AG09319 (cell line): ENCODE measurements at regions not wholly inside any gene's neighbourhood (a gene's known extent, or its start where the extent isn't known, plus 50 kb on each side); places are given as distances from the start of the nearest gene placed in this dataset.

ENCODE experiments used
- DNase-seq: peaks from one replicate; pipeline ENCODE4 v3.0.0-alpha.2; 2010; ENCODE audit warnings: low read depth; ENCODE audit errors: extremely low read depth
- CTCF ChIP-seq: IDR thresholded peaks from 2 replicates; pipeline ENCODE4 v1.5.1; 2011; ENCODE audit warnings: low read depth, mild to moderate bottlenecking, inconsistent platforms, low read length, moderate library complexity

- DNase-seq: no peak
- TF ChIP-seq CTCF: no peak
Measured at GRCh38 chr1:88540255-88540654, 143.8 kb upstream of the PKN2 start.

GRCh38 chr1:88541596-88541995 is 142.5 kb upstream of the PKN2 start:
- TF ChIP-seq CTCF: no peak
- DNase-seq: no peak

- no peak for TF ChIP-seq CTCF
- DNase-seq: no peak
Measured at GRCh38 chr1:88544195-88544594, 139.9 kb upstream of the PKN2 start.

- peak; percentile 14 for TF ChIP-seq CTCF
- no peak for DNase-seq
Measured at GRCh38 chr1:88549536-88549935, 134.5 kb upstream of the PKN2 start.

GRCh38 chr1:88552226-88552625 is 131.8 kb upstream of the PKN2 start:
- no peak for DNase-seq
- no peak for TF ChIP-seq CTCF

- DNase-seq: no peak
- no peak for TF ChIP-seq CTCF
Measured at GRCh38 chr1:88557014-88557413, 127.1 kb upstream of the PKN2 start.

- no peak for DNase-seq
Measured at GRCh38 chr1:88560621-88561020, 123.5 kb upstream of the PKN2 start.

More at GRCh38 chr1:88560621-88561020, 123.5 kb upstream of the PKN2 start:
- no peak for TF ChIP-seq CTCF
